ENCODE measurements at regions not wholly inside any gene's neighbourhood (a gene's known extent, or its start where the extent isn't known, plus 50 kb on each side); places are given as distances from the start of the nearest gene placed in this dataset.

DNA sequence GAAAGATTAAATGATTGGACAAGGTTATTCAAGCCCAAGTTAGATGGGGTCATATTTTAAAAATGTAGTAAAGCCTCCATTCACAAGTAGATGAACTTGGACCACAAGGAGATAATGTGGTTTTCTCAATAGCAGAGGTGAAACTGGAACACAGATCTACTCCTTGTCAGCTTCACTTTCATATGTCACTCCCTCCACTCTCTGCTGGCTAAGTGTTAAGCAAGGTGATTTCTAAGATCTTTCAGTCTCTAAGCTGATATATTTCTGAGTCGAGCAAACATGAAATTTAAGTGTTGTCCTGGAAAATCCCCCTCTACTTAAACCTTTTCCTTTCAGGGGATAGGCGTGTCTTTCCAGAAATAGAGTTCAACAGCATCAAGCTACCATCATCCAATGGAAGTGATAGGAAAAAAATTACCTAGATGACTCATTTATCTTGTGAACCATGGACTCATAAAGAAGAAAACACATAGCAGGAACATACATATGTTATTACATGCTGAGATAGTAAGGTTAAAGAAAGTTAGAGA is 275.0 kb downstream of the PTEN start:
- DNase-seq = no peak

- no peak for DNase-seq
These were observed 283.8 kb downstream of the PTEN start for GRCh38 chr10:88147000-88147798.

GRCh38 chr10:88149906-88150305 is 286.5 kb downstream of the PTEN start:
- DNase-seq = no peak

DNA sequence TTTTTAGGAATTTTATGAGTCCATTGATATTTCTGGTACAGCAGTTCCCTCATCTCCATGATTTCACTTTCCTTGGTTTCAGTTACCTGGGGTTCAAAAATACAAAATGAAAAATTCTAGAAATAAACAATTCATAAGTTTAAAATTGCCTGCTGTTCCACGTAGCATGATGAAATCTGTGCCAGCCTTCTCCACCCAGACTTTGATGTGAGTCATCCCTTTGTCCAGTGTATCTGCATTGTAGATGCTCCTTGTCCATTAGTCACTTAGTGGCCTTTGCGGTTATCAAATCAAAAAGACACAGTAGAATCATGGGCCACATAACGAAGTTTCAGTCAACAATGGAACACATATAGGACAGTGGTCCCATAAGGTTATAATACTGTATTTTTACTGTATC is 286.9 kb downstream of the PTEN start:
- no peak for DNase-seq

DNA sequence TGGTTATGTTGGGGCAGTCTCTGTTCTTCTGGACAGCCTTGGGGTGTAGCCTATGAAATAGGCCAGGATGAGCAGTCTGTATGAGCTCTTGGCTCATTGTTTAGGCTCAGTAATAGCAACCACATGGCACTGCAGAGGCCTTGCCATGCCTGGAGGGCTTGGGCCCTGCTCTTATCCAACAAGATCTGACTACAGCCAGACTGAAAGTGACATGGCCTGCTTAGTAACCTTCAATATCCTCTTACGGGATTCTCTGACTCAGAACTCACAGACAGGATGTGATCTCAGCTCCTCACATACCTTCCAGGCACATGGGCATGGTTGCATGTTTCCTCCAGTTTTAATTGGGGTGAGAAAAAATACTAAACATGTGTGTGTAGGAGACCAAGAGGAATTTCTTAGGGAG is 289.3 kb downstream of the PTEN start:
- peak; percentile 5 to 44 for DNase-seq

GRCh38 chr10:88154596-88155250 is 291.3 kb downstream of the PTEN start:
- DNase-seq = no peak

DNA sequence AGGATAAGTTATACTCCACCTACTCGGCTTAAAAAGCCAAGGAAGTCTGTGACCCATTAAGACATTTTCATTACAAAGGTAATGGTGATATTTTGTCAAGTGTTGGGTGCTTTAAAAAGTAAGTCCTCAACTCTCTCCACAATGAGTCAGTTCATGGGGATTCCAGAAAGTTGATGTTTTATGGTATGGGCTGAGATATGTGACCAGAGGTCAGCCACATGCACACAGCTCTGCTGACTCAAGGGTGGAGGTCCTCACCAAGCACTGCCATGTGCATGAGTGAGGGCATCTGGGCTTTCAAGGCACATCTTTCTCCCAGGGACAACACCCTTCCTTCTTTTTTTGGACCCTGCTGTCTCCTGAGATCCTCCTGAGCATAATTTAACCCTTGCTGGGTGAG is 292.9 kb downstream of the PTEN start:
- no peak for DNase-seq

DNA sequence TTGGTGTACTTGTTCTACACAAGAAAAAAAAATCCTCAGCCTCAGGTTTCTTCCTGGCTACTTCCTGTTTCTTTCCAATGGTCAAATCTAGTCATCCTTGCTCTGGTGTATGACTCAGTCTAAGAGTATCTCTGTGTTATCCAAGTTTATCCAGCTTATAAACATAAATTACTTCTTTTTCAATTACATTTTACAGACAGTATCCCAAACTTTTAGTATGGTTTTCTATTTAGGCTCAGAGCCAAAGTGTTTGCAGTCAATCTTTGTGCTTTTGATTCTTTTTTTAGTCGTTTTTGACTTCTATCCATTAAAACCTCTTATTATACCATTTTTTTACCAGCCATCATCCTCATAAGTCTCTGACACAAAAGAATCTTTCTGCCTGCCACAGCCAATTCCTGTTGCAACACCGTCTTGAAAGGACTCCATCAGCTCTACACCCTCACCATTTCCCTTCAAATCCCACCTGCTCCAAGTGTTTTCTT is 294.6 kb downstream of the PTEN start:
- DNase-seq = no peak

DNA sequence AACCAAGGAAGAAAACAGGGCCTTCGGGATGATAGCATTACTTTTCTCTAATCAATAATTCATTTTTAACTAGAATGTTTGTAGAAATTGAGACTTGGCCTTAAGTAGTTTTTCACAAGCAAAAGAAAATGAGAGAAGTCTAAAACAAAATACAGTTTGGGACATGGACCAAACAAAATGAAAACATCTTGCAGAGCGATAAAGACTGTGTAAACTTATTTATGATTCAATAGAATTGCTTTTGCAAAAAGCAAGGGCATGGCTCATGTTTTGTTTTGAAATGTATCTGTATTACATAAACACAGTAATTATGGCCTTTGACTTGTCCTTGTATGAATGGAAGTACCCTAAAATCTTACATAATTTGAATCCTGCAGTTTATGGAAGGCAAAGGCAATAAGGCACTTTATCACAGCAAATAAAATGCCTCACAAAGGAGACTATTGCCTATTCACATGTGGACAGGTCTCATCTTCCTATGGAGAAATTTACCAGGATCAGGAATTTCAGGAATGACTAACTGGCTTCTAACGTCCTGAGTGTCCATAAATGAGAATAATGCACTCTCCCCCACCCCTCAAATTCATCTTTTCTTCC is 295.2 kb downstream of the PTEN start:
- DNase-seq = no peak

GRCh38 chr10:88159127-88159829 is 295.9 kb downstream of the PTEN start:
- no peak for DNase-seq

GRCh38 chr10:88161070-88161469 is 297.6 kb downstream of the PTEN start:
- no peak for DNase-seq

- DNase-seq = no peak
These were observed 298.3 kb downstream of the PTEN start for GRCh38 chr10:88161756-88162155.

- no peak for DNase-seq
These were observed 299.4 kb downstream of the PTEN start for GRCh38 chr10:88162852-88163251.

- no peak for DNase-seq
These were observed 300.1 kb downstream of the PTEN start for GRCh38 chr10:88163572-88163971.

DNA sequence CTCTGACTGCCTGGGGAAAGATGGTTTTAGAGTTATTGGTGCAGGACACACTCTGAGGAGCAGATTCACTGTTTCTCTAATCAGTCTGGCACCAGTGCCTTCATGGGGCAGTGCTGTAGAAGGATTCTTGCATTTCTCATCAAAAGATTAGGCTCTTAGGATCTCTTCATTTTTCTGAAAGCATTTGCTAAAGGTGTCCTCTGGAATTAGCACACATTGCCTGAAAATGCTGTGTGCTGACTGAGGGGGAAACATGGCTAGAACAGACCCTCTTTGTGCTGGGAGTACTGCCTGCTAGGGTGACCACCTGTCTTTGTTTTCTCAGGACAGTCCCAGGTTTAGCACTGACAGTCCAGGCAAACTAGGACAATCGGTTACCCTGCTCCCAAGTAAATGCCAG is 301.0 kb downstream of the PTEN start:
- DNase-seq = no peak

GRCh38 chr10:88165849-88166271 is 302.4 kb downstream of the PTEN start:
- no peak for DNase-seq

GRCh38 chr10:88168171-88169036 is 305.0 kb downstream of the PTEN start:
- DNase-seq = no peak

- no peak for DNase-seq
These were observed 305.6 kb downstream of the PTEN start for GRCh38 chr10:88169037-88169319.

DNA sequence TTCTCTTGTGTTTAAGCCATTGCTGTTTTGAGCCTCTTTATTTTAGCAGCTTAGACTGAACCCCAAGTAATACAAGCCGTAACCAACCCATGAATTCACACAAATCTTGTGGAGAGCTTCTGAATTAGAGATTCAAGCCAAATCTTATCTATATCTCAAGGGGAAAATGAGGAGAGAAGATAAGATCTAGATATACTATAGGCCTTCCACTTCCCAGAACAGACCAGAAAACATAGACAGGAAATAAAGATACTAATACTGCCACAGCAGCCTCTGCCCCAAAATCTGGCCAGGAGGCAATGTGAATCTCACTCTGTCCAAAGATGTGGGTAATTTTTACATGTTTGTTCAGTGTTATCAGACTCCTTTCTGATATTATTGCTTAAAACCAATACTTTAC is 307.2 kb downstream of the PTEN start:
- DNase-seq = no peak

GRCh38 chr10:88172159-88172558 is 308.7 kb downstream of the PTEN start:
- DNase-seq = no peak

- DNase-seq = no peak
These were observed 311.0 kb downstream of the PTEN start for GRCh38 chr10:88174391-88174790.

- DNase-seq = no peak
These were observed 315.3 kb downstream of the PTEN start for GRCh38 chr10:88178758-88179157.
